IMR-90 (cell line): ENCODE measurements at regions not wholly inside any gene's neighbourhood (a gene's known extent, or its start where the extent isn't known, plus 50 kb on each side); places are given as distances from the start of the nearest gene placed in this dataset.

Experiments
- ATAC-seq: fragments of 200-7000 bp; cut with Tn5 transposase; 2 replicates; pipeline ENCODE4 v1.9.1; 2020; ENCODE audit warnings: low read depth, mild to moderate bottlenecking, moderate library complexity
- BruUV-seq: library from RNA; stranded (reverse); fragments of 400-500 nt; replicated peaks from 2 replicates; lab custom pipeline; 2021; lab: Mats Ljungman, UMichigan
- CTCF ChIA-PET: fragments of 300-600 bp; formaldehyde crosslinking; extraction: SDS; loops from one replicate; lab custom pipeline; 2021; ENCODE audit warnings: antibody characterized with exemption; lab: Yijun Ruan, JAX
- POLR2A ChIA-PET: fragments of 300-600 bp; sonication (Branson Sonifier 250); formaldehyde crosslinking; loops from one replicate; lab custom pipeline; 2022; ENCODE audit warnings: antibody characterized with exemption; ENCODE audit not compliant: unreplicated experiment; lab: Charles Lee
- DNase-seq: peaks from one replicate; pipeline ENCODE4 v3.0.0; 2013
- H2AFZ ChIP-seq: replicated peaks from 2 replicates; pipeline ENCODE3; 2013; ENCODE audit warnings: low read length, mild to moderate bottlenecking; ENCODE audit not compliant: poor library complexity
- H2AK5ac ChIP-seq: 2 replicates; pipeline ENCODE4 v1.6.1; 2013; ENCODE audit warnings: low read depth, low read length, inconsistent platforms
- H2AK9ac ChIP-seq: replicated peaks from 2 replicates; pipeline ENCODE3; 2013; ENCODE audit warnings: mild to moderate bottlenecking, low read depth, low read length, moderate library complexity; ENCODE audit not compliant: poor library complexity
- H2BK120ac ChIP-seq: 2 replicates; pipeline ENCODE4 v1.6.1; 2013; ENCODE audit warnings: low read depth, low read length, inconsistent platforms
- H2BK15ac ChIP-seq: 3 replicates; pipeline ENCODE4 v1.6.1; 2013; ENCODE audit warnings: low read depth, low read length, inconsistent platforms
- H2BK20ac ChIP-seq: 2 replicates; pipeline ENCODE4 v1.6.1; 2013; ENCODE audit warnings: low read depth, mild to moderate bottlenecking, inconsistent platforms, low read length, moderate library complexity
- H2BK5ac ChIP-seq: 2 replicates; pipeline ENCODE4 v1.6.1; 2013; ENCODE audit warnings: mild to moderate bottlenecking, low read depth, low read length, inconsistent platforms; ENCODE audit not compliant: poor library complexity, severe bottlenecking
- H3K14ac ChIP-seq: replicated peaks from 2 replicates; pipeline ENCODE4 v1.6.1; 2013; ENCODE audit warnings: low read depth, low read length, inconsistent platforms
- H3K18ac ChIP-seq: 2 replicates; pipeline ENCODE4 v1.6.1; 2013; ENCODE audit warnings: low read depth, low read length, control low read depth
- H3K23ac ChIP-seq: 2 replicates; pipeline ENCODE4 v1.6.1; 2013; ENCODE audit warnings: low read depth, low read length, inconsistent platforms
- H3K27ac ChIP-seq: 2 replicates; pipeline ENCODE4 v1.5.1; 2013; ENCODE audit warnings: mild to moderate bottlenecking, control low read depth, low read length; ENCODE audit not compliant: insufficient read depth
- H3K27me3 ChIP-seq: 2 replicates; pipeline ENCODE4 v1.6.1; 2013; ENCODE audit warnings: low read length; ENCODE audit not compliant: control insufficient read depth, insufficient read depth
- H3K36me3 ChIP-seq: 2 replicates; pipeline ENCODE4 v1.6.1; 2013; ENCODE audit warnings: low read length, mixed read lengths; ENCODE audit not compliant: control insufficient read depth, insufficient read depth
- H3K4ac ChIP-seq: 2 replicates; pipeline ENCODE4 v1.6.1; 2013; ENCODE audit warnings: low read depth, low read length, inconsistent platforms
- H3K4me1 ChIP-seq: 2 replicates; pipeline ENCODE4 v1.6.1; 2013; ENCODE audit warnings: low read length, mixed read lengths; ENCODE audit not compliant: control insufficient read depth, insufficient read depth
- H3K4me2 ChIP-seq: 2 replicates; pipeline ENCODE4 v1.6.1; 2013; ENCODE audit warnings: low read depth, mild to moderate bottlenecking, control low read depth, low read length, moderate library complexity
- H3K4me3 ChIP-seq: 2 replicates; pipeline ENCODE4 v1.5.1; 2013; ENCODE audit warnings: low read depth, mild to moderate bottlenecking, control low read depth, low read length, moderate library complexity; ENCODE audit not compliant: insufficient read depth
- H3K56ac ChIP-seq: 2 replicates; pipeline ENCODE4 v1.6.1; 2013; ENCODE audit warnings: low read length, inconsistent platforms; ENCODE audit not compliant: insufficient read depth; ENCODE audit errors: extremely low read depth
- H3K79me1 ChIP-seq, 2 experiments: 2 replicates each; pipeline ENCODE4 v1.6.1; 2013; ENCODE audit warnings: low read length in 2 of 2, inconsistent platforms in 1 of 2, low read depth in 1 of 2
- H3K9ac ChIP-seq: 2 replicates; pipeline ENCODE4 v1.6.1; 2013; ENCODE audit warnings: low read depth, low read length, control low read depth
- H3K9me1 ChIP-seq: 2 replicates; pipeline ENCODE4 v1.6.1; 2013; ENCODE audit warnings: low read length, inconsistent platforms; ENCODE audit not compliant: insufficient read depth
- H3K9me3 ChIP-seq: 2 replicates; pipeline ENCODE4 v1.6.1; 2013; ENCODE audit warnings: low read length; ENCODE audit not compliant: control insufficient read depth, insufficient read depth
- H4K20me1 ChIP-seq: 2 replicates; pipeline ENCODE4 v1.6.1; 2013; ENCODE audit warnings: low read length, inconsistent platforms; ENCODE audit not compliant: insufficient read depth
- H4K5ac ChIP-seq: 2 replicates; pipeline ENCODE4 v1.6.1; 2013; ENCODE audit warnings: mild to moderate bottlenecking, low read depth, low read length, control low read depth
- H4K8ac ChIP-seq, 2 experiments: 2 replicates each; pipeline ENCODE4 v1.6.1; 2013; ENCODE audit warnings: low read depth in 2 of 2, low read length in 2 of 2, control low read depth in 1 of 2, inconsistent platforms in 1 of 2
- H4K91ac ChIP-seq: 2 replicates; pipeline ENCODE4 v1.6.1; 2013; ENCODE audit warnings: low read depth, low read length, inconsistent platforms; ENCODE audit not compliant: insufficient read depth
- CTCF ChIP-seq: conservative IDR thresholded peaks from 2 replicates; pipeline ENCODE4 v1.5.1; 2012; ENCODE audit warnings: mild to moderate bottlenecking, low read depth, low read length, improper control_type of control experiment
- ELK1 ChIP-seq: fragments of 150-350 bp; IDR thresholded peaks from 2 replicates; pipeline ENCODE4 v1.6.1; 2016; ENCODE audit warnings: low read depth, mild to moderate bottlenecking, low read length, moderate library complexity, borderline replicate concordance
- FOS ChIP-seq: fragments of 150-350 bp; IDR thresholded peaks from 2 replicates; pipeline ENCODE4 v1.6.1; 2016; ENCODE audit warnings: low read depth, low read length
- MAFK ChIP-seq: IDR thresholded peaks from 2 replicates; pipeline ENCODE4 v1.6.1; 2012; ENCODE audit warnings: low read depth, low read length, improper control_type of control experiment
- MAZ ChIP-seq: IDR thresholded peaks from 2 replicates; pipeline ENCODE4 v1.6.1; 2012; ENCODE audit warnings: low read depth, mild to moderate bottlenecking, low read length, improper control_type of control experiment, moderate library complexity, borderline replicate concordance
- MXI1 ChIP-seq: IDR thresholded peaks from 2 replicates; pipeline ENCODE4 v1.6.1; 2012; ENCODE audit warnings: low read depth, mild to moderate bottlenecking, low read length, moderate library complexity, borderline replicate concordance
- NFE2L2 ChIP-seq: fragments of 150-350 bp; IDR thresholded peaks from 2 replicates; pipeline ENCODE4 v1.6.1; 2016; ENCODE audit warnings: low read depth, mild to moderate bottlenecking, low read length
- RAD21 ChIP-seq: IDR thresholded peaks from 2 replicates; pipeline ENCODE4 v1.6.1; 2012; ENCODE audit warnings: low read length, improper control_type of control experiment
- RCOR1 ChIP-seq: IDR thresholded peaks from 2 replicates; pipeline ENCODE4 v1.6.1; 2012; ENCODE audit warnings: mild to moderate bottlenecking, low read length, improper control_type of control experiment; ENCODE audit not compliant: insufficient replicate concordance
- RFX5 ChIP-seq: IDR thresholded peaks from 2 replicates; pipeline ENCODE4 v1.8.0; 2012; ENCODE audit warnings: low read depth, mild to moderate bottlenecking, low read length, moderate library complexity
- SMC3 ChIP-seq: fragments of 150-350 bp; IDR thresholded peaks from 2 replicates; pipeline ENCODE4 v1.6.1; 2016; ENCODE audit warnings: low read depth, mild to moderate bottlenecking, antibody characterized with exemption, low read length, moderate library complexity
- WGBS, 2 experiments: methylation state at CpG; one replicate each; pipeline versions ENCODE4 v1.1.5 to v1.1.7; 2013; ENCODE audit warnings: missing lambda C conversion rate in 2 of 2; ENCODE audit not compliant: insufficient read length in 1 of 2; ENCODE audit errors: extremely low coverage in 2 of 2; 5-methylcytosine and 5-hydroxymethylcytosine counted together
- dilution Hi-C: fragments of 300-500 bp; cut with HindIII; formaldehyde crosslinking; loops from one replicate; pipeline ENCODE4 v1.14.3; 2018; ENCODE audit warnings: low sequenced_read_pairs; ENCODE audit not compliant: unreplicated experiment
- in situ Hi-C: fragments of 300-500 bp; cut with MboI; formaldehyde crosslinking; loops from 3 replicates; pipeline ENCODE4 v1.14.3; 2019; ENCODE audit warnings: low sequenced_read_pairs, inconsistent platforms, mixed read lengths
- intact Hi-C: fragments of 100-400 bp; cut with micrococcal nuclease; formaldehyde crosslinking; loops from 2 replicates; pipeline ENCODE4 v1.10.0; 2022

- H2BK120ac ChIP-seq, result no peak overlapping the region
- H3K14ac ChIP-seq, result no peak overlapping the region
- H3K27ac ChIP-seq, result no peak overlapping the region
- H3K36me3 ChIP-seq, result no peaks in the 10 kb centered on the region
- ATAC-seq (no peak), DNase-seq (no peak)
- H3K4ac ChIP-seq, result no peak overlapping the region
- no peak overlapping the region for H2AK5ac ChIP-seq
- no peak overlapping the region for H2BK5ac ChIP-seq
- H3K79me1 ChIP-seq, result no peaks in the 10 kb centered on the region
- H2AFZ ChIP-seq, result no peak overlapping the region
- H3K9me1 ChIP-seq, result no peaks in the 10 kb centered on the region
- no peak overlapping the region for H2AK9ac ChIP-seq
- H3K9ac ChIP-seq, result no peak overlapping the region
- H3K23ac ChIP-seq, result no peak overlapping the region
- H3K27me3 ChIP-seq, result no peaks in the 10 kb centered on the region
- no peaks in the 10 kb centered on the region for H3K4me1 ChIP-seq
- peaks cover 32% of the 10 kb centered on the region for H3K9me3 ChIP-seq
- no TSS peak for BruUV-seq
- H4K8ac ChIP-seq, result no peak overlapping the region
- H4K20me1 ChIP-seq, result no peaks in the 10 kb centered on the region
- H2BK15ac ChIP-seq, result no peak overlapping the region
- intact Hi-C loops (no loop called here), in situ Hi-C loops (no loop called here), dilution Hi-C loops (no loop called here)
- POLR2A ChIA-PET, result no interaction called here
- H3K4me2 ChIP-seq, result no peak overlapping the region
- H3K18ac ChIP-seq, result no peak overlapping the region
- no peak overlapping the region for H3K4me3 ChIP-seq
- no peak overlapping the region for H2BK20ac ChIP-seq
- CTCF ChIA-PET, result no interaction called here
- no peak overlapping the region for H3K56ac ChIP-seq
- no peak overlapping the region for H4K5ac ChIP-seq
- no peak overlapping the region for H4K91ac ChIP-seq
- no CpG with 5 or more reads among the region's 10 CpGs for WGBS, 2 experiments
- TF ChIP-seq SMC3 (no peak), RCOR1 (no peak), FOS (no peak), MAZ (no peak), RAD21 (no peak), RFX5 (no peak), ELK1 (no peak), MXI1 (no peak), CTCF (no peak), NFE2L2 (no peak), MAFK (no peak)
Measured at GRCh38 chr15:98268163-98268562, 307.7 kb downstream of the ARRDC4 start.
